ENCODE measurements at regions not wholly inside any gene's neighbourhood (a gene's known extent, or its start where the extent isn't known, plus 50 kb on each side); places are given as distances from the start of the nearest gene placed in this dataset.

DNA sequence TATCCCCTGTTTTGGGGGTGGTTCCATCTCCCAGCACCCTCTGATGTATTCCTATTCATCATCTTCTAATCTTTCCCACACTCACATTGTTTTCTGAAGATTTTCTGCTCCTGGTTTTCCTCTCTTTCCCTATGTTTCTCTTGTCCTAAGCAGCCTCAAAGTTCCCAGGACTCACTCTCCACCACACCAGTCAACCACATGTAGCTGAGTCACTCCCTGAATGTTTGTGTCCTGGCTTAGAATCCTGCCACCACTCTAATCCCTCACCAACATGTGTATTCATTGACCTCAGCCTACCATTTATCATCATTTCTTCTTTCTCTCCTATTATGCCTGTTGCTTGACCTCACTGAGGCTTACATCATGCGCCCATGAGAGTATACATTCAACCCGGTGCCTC, 282.4 kb upstream of the ADAMTS16 start:
- no peak overlapping the region for H3K4me3 ChIP-seq (ENCODE audit: control insufficient read depth, low read depth, low read length)
- no peak for DNase-seq (ENCODE audit: low read depth)
- TF ChIP-seq, protein P1, sequence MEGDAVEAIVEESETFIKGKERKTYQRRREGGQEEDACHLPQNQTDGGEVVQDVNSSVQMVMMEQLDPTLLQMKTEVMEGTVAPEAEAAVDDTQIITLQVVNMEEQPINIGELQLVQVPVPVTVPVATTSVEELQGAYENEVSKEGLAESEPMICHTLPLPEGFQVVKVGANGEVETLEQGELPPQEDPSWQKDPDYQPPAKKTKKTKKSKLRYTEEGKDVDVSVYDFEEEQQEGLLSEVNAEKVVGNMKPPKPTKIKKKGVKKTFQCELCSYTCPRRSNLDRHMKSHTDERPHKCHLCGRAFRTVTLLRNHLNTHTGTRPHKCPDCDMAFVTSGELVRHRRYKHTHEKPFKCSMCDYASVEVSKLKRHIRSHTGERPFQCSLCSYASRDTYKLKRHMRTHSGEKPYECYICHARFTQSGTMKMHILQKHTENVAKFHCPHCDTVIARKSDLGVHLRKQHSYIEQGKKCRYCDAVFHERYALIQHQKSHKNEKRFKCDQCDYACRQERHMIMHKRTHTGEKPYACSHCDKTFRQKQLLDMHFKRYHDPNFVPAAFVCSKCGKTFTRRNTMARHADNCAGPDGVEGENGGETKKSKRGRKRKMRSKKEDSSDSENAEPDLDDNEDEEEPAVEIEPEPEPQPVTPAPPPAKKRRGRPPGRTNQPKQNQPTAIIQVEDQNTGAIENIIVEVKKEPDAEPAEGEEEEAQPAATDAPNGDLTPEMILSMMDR (conservative IDR thresholded peaks at IDR 0.05; ENCODE audit: control insufficient read depth, insufficient read depth, low read depth, low read length): no peak

DNA sequence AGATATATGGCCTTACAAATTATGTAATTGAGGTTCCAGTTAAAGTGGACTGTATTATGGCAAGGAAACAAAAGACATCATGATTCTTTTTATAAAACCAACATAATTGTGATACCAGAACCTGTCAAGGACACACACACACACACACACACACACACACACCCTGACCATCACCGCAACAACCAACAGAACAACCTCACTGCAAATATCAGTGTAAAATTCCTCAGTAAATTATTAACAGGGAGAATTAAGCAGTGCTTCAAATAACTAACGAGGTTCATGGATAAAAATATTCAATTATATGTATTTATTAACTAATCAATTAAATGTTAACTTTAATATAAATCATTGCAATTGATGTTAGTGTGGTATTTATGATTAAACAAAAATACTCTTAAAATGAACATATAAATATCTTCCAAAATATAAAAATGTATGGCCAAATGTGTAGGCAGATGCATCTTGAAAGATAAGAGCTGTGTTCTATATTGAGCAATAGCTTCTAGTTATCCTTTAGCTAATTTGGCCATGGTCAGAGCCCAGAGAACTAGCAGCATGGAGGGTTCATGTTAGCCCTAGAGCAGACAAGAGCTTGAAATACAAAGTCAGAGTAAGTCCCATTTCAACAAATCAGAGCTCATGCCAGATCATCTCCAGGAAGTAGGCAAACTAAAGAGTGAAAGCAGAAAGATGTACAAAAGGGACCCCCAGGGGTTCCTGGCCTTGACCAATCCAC, 280.5 kb upstream of the ADAMTS16 start:
- DNase-seq (ENCODE audit: low read depth): no peak
- no peak overlapping the region for H3K4me3 ChIP-seq (ENCODE audit: control insufficient read depth, low read depth, low read length)
- TF ChIP-seq, protein P1 (conservative IDR thresholded peaks at IDR 0.05; ENCODE audit: control insufficient read depth, insufficient read depth, low read depth, low read length): no peak

DNA sequence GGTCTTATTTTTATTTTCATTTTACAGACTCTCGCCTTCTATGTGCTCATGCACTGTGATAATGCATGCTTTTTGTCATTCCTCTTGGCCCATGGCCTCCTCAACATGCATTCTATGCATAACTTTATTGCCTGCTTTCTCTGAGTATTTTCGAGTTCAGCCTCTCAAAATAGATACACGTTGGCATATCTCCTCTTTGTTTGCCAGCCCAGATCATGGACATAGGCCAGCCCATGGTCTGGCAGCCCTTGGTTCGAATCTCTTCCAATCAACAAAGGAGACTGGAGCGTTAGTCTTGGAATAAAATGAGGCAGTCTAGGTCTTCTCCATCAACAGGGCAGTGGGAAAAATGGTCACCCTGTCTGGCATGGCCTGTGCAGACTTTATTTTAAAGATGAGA, 279.5 kb upstream of the ADAMTS16 start:
- TF ChIP-seq, protein P1 (conservative IDR thresholded peaks at IDR 0.05; ENCODE audit: control insufficient read depth, insufficient read depth, low read depth, low read length): no peak
- DNase-seq (ENCODE audit: low read depth): no peak
- H3K4me3 ChIP-seq (ENCODE audit: control insufficient read depth, low read depth, low read length): no peak overlapping the region

DNA sequence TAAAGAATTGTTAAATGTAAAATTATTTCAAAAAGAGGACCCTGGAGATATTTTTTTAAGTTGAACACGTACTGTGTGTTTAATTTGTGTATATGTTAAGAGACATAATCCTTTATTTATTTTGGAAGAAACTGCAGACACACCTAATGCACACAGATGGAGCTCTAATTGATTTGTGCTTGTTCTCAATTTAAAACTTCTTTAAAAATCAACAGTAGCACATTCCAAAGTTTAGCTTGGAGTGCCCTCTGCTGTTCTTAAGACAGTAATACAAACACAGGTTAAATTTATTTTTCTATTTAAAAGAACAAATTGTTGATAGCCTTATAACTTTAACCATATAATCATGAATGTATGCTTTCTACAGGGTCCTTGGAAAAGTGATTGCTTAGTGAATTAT, 277.6 kb upstream of the ADAMTS16 start:
- H3K4me3 ChIP-seq (ENCODE audit: control insufficient read depth, low read depth, low read length): no peak overlapping the region
- DNase-seq (ENCODE audit: low read depth): peak; percentile 60
- TF ChIP-seq, protein P1 (conservative IDR thresholded peaks at IDR 0.05; ENCODE audit: control insufficient read depth, insufficient read depth, low read depth, low read length): peak; percentile 53

DNA sequence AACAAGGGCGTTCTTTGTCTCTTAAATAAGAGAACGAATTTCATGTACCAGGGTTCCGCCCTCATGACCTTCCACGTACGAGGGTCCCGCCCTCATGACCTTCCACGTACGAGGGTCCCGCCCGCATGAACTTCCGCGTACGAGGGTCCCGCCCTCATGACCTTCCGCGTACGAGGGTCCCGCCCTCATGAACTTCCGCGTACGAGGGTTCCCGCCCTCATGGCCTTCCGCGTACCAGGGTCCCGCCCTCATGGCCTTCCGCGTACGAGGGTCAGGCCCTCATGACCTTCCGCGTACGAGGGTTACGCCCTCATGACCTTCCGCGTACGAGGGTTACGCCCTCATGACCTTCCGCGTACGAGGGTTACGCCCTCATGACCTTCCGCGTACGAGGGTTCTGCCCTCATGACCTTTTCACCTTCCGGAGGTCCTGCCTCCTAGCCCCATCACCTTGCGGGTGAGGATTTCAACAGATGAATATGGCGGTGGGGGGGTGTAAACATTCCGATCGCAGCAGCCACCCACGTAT, 273.9 kb upstream of the ADAMTS16 start:
- H3K4me3 ChIP-seq (ENCODE audit: control insufficient read depth, low read depth, low read length): no peak overlapping the region
- TF ChIP-seq, protein P1 (conservative IDR thresholded peaks at IDR 0.05; ENCODE audit: control insufficient read depth, insufficient read depth, low read depth, low read length): no peak
- no peak for DNase-seq (ENCODE audit: low read depth)

DNA sequence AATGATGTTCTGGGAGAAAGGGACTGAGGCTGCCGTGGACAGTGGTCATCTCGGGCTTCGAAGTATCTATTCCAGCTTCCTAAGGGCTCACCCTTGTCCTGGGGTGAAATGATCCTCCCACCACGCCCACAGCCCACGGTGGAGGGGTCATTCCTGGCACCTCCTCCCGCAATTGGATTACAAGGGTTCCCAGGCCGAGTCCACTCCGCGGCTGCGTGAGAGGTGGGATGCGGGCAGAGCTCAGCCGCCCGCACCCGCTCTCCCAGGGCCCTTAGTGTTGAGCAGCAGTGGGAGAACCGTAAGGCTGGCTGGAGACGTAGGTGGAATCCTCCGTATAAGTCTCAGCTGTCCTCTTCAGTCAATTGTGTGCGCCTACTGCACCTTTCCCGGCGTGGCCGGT, 273.3 kb upstream of the ADAMTS16 start:
- H3K4me3 ChIP-seq (ENCODE audit: control insufficient read depth, low read depth, low read length): no peak overlapping the region
- TF ChIP-seq, protein P1 (conservative IDR thresholded peaks at IDR 0.05; ENCODE audit: control insufficient read depth, insufficient read depth, low read depth, low read length): no peak
- no peak for DNase-seq (ENCODE audit: low read depth)
